Bronchial epithelial cell (primary cell): ENCODE measurements at regions not wholly inside any gene's neighbourhood (a gene's known extent, or its start where the extent isn't known, plus 50 kb on each side); places are given as distances from the start of the nearest gene placed in this dataset.
"Not testable (repeated sequence)": the region's sequence is repeated elsewhere in the genome, so short reads cannot be mapped to it uniquely, and the experiment has no call there.

Experiments used
- DNase-seq: peaks from one replicate; pipeline ENCODE4 v3.0.0-alpha.2; 2010; ENCODE audit warnings: low read depth
- FAIRE-seq: peaks from 2 replicates; lab custom pipeline; 2011; peaks lifted over from hg19 to GRCh38; lab: Jason Lieb, UNC
- H3K27me3 ChIP-seq: 2 replicates; pipeline ENCODE4 v1.5.1; 2011; ENCODE audit warnings: low read length; ENCODE audit not compliant: control insufficient read depth, insufficient read depth
- H3K36me3 ChIP-seq: 2 replicates; pipeline ENCODE4 v1.5.1; 2011; ENCODE audit warnings: low read length; ENCODE audit not compliant: control insufficient read depth, insufficient read depth
- H3K4me3 ChIP-seq: 2 replicates; pipeline ENCODE4 v1.5.1; 2011; ENCODE audit warnings: mild to moderate bottlenecking, low read depth, low read length, control low read depth
- TF ChIP-seq, protein P1 (sequence below): IDR thresholded peaks from 2 replicates; pipeline ENCODE4 v1.5.1; 2011; ENCODE audit warnings: mild to moderate bottlenecking, moderate library complexity, low read length, control low read depth, inconsistent platforms; ENCODE audit not compliant: insufficient read depth, severe bottlenecking

DNA sequence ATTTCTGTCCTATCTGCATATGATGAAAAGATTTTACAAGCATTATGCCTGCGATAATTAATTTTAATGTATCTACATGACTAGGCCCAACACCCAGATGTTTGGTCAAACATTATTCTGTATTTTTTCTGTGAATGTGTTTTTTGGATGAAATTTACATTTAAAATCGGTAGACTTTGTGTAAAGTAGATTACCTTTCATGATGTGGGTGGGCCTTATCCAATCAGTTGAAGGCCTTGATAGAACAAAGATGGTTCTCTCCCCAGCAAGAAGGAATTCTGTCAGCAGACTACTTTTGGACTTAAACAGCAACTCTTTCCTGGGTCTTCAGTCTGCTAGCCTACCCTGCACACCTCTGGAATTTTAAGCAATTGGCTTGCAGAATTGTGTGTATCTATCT lies 844.0 kb downstream of the BRINP3 start:
- TF ChIP-seq, protein P1, sequence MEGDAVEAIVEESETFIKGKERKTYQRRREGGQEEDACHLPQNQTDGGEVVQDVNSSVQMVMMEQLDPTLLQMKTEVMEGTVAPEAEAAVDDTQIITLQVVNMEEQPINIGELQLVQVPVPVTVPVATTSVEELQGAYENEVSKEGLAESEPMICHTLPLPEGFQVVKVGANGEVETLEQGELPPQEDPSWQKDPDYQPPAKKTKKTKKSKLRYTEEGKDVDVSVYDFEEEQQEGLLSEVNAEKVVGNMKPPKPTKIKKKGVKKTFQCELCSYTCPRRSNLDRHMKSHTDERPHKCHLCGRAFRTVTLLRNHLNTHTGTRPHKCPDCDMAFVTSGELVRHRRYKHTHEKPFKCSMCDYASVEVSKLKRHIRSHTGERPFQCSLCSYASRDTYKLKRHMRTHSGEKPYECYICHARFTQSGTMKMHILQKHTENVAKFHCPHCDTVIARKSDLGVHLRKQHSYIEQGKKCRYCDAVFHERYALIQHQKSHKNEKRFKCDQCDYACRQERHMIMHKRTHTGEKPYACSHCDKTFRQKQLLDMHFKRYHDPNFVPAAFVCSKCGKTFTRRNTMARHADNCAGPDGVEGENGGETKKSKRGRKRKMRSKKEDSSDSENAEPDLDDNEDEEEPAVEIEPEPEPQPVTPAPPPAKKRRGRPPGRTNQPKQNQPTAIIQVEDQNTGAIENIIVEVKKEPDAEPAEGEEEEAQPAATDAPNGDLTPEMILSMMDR: no peak
- DNase-seq (no peak), FAIRE-seq (no peak)
- H3K27me3 ChIP-seq: no peaks in the 10 kb centered on the region
- no peaks in the 10 kb centered on the region for H3K36me3 ChIP-seq
- H3K4me3 ChIP-seq: no peak overlapping the region

DNA sequence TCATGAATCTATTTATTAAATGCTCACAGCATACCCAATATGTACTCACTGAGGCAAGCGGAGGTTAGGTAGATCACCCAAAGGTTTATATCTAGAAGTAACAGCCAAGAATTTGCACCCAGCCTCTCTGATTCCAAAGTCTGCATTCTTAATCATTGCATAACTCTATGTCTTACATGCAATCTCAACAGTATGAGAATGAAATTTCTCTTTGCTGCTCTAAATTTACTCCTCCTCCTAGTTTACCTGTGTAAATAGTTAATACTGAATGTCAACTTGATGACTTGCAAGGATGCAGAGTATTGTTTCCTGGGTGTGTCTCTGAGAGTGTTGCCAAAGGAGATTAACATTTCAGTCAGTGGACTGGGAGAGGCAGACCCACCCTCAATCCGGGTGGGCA lies 840.6 kb downstream of the BRINP3 start:
- peak; percentile 35 for DNase-seq
- Histone ChIP-seq H3K27me3 (no peaks in the 10 kb centered on the region), H3K36me3 (no peaks in the 10 kb centered on the region), H3K4me3 (no peak overlapping the region)
- TF ChIP-seq, protein P1: no peak
- FAIRE-seq: no peak

GRCh38 chr1:189644156-189644555 lies 833.5 kb downstream of the BRINP3 start:
- FAIRE-seq, H3K36me3 ChIP-seq, H3K27me3 ChIP-seq, H3K4me3 ChIP-seq, DNase-seq: not testable (repeated sequence)

DNA sequence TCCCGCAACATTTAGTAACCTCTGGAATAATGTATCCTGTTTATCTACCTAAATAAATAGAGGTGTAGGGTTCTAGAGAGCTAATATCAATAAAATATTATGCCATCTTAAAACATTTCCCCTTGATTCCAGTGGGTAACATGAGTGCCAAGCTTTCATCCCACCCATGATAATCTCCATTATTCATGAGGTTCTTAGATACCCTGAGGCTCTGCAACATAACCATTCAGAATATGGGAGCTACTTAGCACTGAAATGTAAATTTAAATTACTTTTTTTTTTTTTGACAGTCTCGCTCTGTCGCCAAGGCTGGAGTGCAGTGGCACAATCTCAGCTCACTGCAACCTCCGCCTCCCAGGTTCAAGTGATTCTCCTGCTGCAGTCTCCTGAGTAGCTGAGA lies 832.7 kb downstream of the BRINP3 start:
- FAIRE-seq (no peak), DNase-seq (no peak)
- Histone ChIP-seq H3K27me3 (no peaks in the 10 kb centered on the region), H3K36me3 (no peaks in the 10 kb centered on the region), H3K4me3 (no peak overlapping the region)
- TF ChIP-seq, protein P1: no peak

DNA sequence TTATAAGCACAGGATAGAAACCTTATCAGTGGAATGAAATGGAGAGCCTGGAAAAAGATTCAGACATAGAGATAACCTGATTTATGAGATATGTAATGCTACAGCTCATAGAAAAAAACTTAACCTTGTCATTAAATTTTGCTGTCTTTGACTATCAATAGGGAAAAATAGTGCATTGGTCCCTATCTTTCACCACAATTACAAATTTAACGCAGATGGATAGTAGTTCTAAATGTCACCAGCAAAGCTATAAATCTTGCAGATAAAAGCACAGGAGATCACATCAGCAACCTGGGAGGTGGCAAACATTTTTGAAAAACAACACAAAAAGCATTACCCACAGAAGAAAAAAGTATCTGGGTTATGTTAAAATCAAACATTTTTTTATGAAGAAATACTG lies 831.6 kb downstream of the BRINP3 start:
- Histone ChIP-seq H3K27me3 (no peaks in the 10 kb centered on the region), H3K36me3 (no peaks in the 10 kb centered on the region), H3K4me3 (no peak overlapping the region)
- FAIRE-seq (no peak), DNase-seq (no peak)
- TF ChIP-seq, protein P1: no peak

GRCh38 chr1:189654906-189655305 lies 822.8 kb downstream of the BRINP3 start:
- peak; percentile 71 for DNase-seq
- no peak overlapping the region for H3K4me3 ChIP-seq
- no peaks in the 10 kb centered on the region for H3K27me3 ChIP-seq
- TF ChIP-seq, protein P1: no peak
- no peak for FAIRE-seq
- no peaks in the 10 kb centered on the region for H3K36me3 ChIP-seq
